H9 (cell line): ENCODE measurements at regions not wholly inside any gene's neighbourhood (a gene's known extent, or its start where the extent isn't known, plus 50 kb on each side); places are given as distances from the start of the nearest gene placed in this dataset.

Source experiments
- DNase-seq: peaks from one replicate; pipeline ENCODE4 v3.0.0-alpha.2; 2017
- H2AFZ ChIP-seq: one replicate; pipeline ENCODE4 v1.6.1; 2013; ENCODE audit warnings: mild to moderate bottlenecking, low read length, control low read depth, moderate library complexity
- H2AK5ac ChIP-seq: 2 replicates; pipeline ENCODE4 v1.6.1; 2013; ENCODE audit warnings: low read length, control low read depth, mixed read lengths; ENCODE audit not compliant: insufficient read length
- H2BK120ac ChIP-seq: one replicate; pipeline ENCODE4 v1.6.1; 2013; ENCODE audit warnings: low read depth, mild to moderate bottlenecking, low read length, control low read depth, inconsistent platforms; ENCODE audit not compliant: poor library complexity, severe bottlenecking
- H2BK12ac ChIP-seq: 2 replicates; pipeline ENCODE4 v1.6.1; 2013; ENCODE audit warnings: low read length, control low read depth, mixed read lengths, low read depth; ENCODE audit not compliant: insufficient read length
- H2BK15ac ChIP-seq: 2 replicates; pipeline ENCODE4 v1.6.1; 2013; ENCODE audit warnings: low read depth, low read length, control low read depth
- H2BK20ac ChIP-seq: one replicate; pipeline ENCODE4 v1.6.1; 2013; ENCODE audit warnings: low read depth, mild to moderate bottlenecking, low read length, control low read depth, inconsistent platforms; ENCODE audit not compliant: poor library complexity, severe bottlenecking
- H2BK5ac ChIP-seq: 2 replicates; pipeline ENCODE4 v1.6.1; 2013; ENCODE audit warnings: low read length, control low read depth, mixed read lengths; ENCODE audit not compliant: insufficient read length
- H3K14ac ChIP-seq: 2 replicates; pipeline ENCODE4 v1.6.1; 2013; ENCODE audit warnings: low read length, control low read depth; ENCODE audit not compliant: insufficient read depth
- H3K18ac ChIP-seq: 2 replicates; pipeline ENCODE4 v1.6.1; 2013; ENCODE audit warnings: low read depth, mild to moderate bottlenecking, mixed read lengths, low read length, control low read depth; ENCODE audit not compliant: insufficient read length
- H3K23ac ChIP-seq: 2 replicates; pipeline ENCODE4 v1.6.1; 2013; ENCODE audit warnings: low read length, control low read depth, mixed read lengths, low read depth; ENCODE audit not compliant: insufficient read length
- H3K23me2 ChIP-seq: 2 replicates; pipeline ENCODE4 v1.6.1; 2013; ENCODE audit warnings: low read depth, mild to moderate bottlenecking, mixed read lengths, low read length, control low read depth; ENCODE audit not compliant: insufficient read length, poor library complexity, severe bottlenecking
- H3K27ac ChIP-seq: 2 replicates; pipeline ENCODE4 v1.5.1; 2013; ENCODE audit warnings: low read length, control low read depth, mixed read lengths, low read depth; ENCODE audit not compliant: insufficient read length
- H3K27me3 ChIP-seq: 2 replicates; pipeline ENCODE4 v1.6.1; 2013; ENCODE audit warnings: low read length, control low read depth, inconsistent platforms; ENCODE audit not compliant: insufficient read depth
- H3K4ac ChIP-seq: 2 replicates; pipeline ENCODE4 v1.6.1; 2013; ENCODE audit warnings: low read depth, mild to moderate bottlenecking, control low read depth, inconsistent platforms, low read length, moderate library complexity
- H3K4me1 ChIP-seq: 2 replicates; pipeline ENCODE4 v1.6.1; 2013; ENCODE audit warnings: low read length, control low read depth, inconsistent platforms; ENCODE audit not compliant: insufficient read depth
- H3K4me2 ChIP-seq: 2 replicates; pipeline ENCODE4 v1.6.1; 2013; ENCODE audit warnings: low read length, control low read depth, mixed read lengths; ENCODE audit not compliant: insufficient read length, insufficient read depth
- H3K56ac ChIP-seq: 2 replicates; pipeline ENCODE4 v1.6.1; 2013; ENCODE audit warnings: low read depth, mild to moderate bottlenecking, mixed read lengths, low read length, control low read depth; ENCODE audit not compliant: insufficient read length
- H3K79me1 ChIP-seq: 2 replicates; pipeline ENCODE4 v1.6.1; 2013; ENCODE audit warnings: low read depth, mild to moderate bottlenecking, moderate library complexity, low read length, control low read depth, inconsistent platforms; ENCODE audit not compliant: insufficient read depth, poor library complexity, severe bottlenecking
- H3K79me2 ChIP-seq: 2 replicates; pipeline ENCODE4 v1.6.1; 2013; ENCODE audit warnings: low read length, control low read depth, inconsistent platforms; ENCODE audit not compliant: insufficient read depth
- H3K9ac ChIP-seq: 2 replicates; pipeline ENCODE4 v1.6.1; 2013; ENCODE audit warnings: low read length, control low read depth, mixed read lengths; ENCODE audit not compliant: insufficient read length; ENCODE audit errors: extremely low read depth
- H3K9me3 ChIP-seq: one replicate; pipeline ENCODE4 v1.6.1; 2013; ENCODE audit warnings: low read depth, low read length, inconsistent platforms; ENCODE audit not compliant: control insufficient read depth
- H3T11ph ChIP-seq: one replicate; pipeline ENCODE4 v1.6.1; 2013; ENCODE audit warnings: mild to moderate bottlenecking, low read length, control low read depth, inconsistent platforms
- H4K20me1 ChIP-seq: one replicate; pipeline ENCODE4 v1.6.1; 2013; ENCODE audit not compliant: control insufficient read depth, insufficient read length, insufficient read depth
- H4K5ac ChIP-seq: 2 replicates; pipeline ENCODE4 v1.6.1; 2013; ENCODE audit warnings: low read depth, mild to moderate bottlenecking, mixed read lengths, low read length, control low read depth; ENCODE audit not compliant: insufficient read length
- H4K8ac ChIP-seq: replicated peaks from 2 replicates; pipeline ENCODE4 v1.6.1; 2013; ENCODE audit warnings: low read length, control low read depth, mixed read lengths, low read depth; ENCODE audit not compliant: insufficient read length
- H4K91ac ChIP-seq: 2 replicates; pipeline ENCODE4 v1.6.1; 2013; ENCODE audit warnings: low read depth, mild to moderate bottlenecking, moderate library complexity, mixed read lengths, low read length, control low read depth; ENCODE audit not compliant: insufficient read length
- H3K27ac Mint-ChIP-seq, 3 experiments: 2 replicates in 2 of 3; 3 replicates in 1 of 3; pipeline ENCODE4 v1.8.0; 2020 to 2021; ENCODE audit warnings: mixed read lengths in 3 of 3, mild to moderate bottlenecking in 1 of 3, moderate library complexity in 1 of 3
- H3K27me3 Mint-ChIP-seq: 2 replicates; pipeline ENCODE4 v1.8.0; 2021; ENCODE audit warnings: low read depth, mild to moderate bottlenecking, moderate library complexity, mixed read lengths
- H3K36me3 Mint-ChIP-seq, 3 experiments: 2 replicates in 2 of 3; 3 replicates in 1 of 3; pipeline ENCODE4 v1.8.0; 2020 to 2021; ENCODE audit warnings: low read depth in 3 of 3, mixed read lengths in 3 of 3; ENCODE audit not compliant: insufficient read depth in 1 of 3
- H3K4me1 Mint-ChIP-seq, 2 experiments: 2 replicates each; pipeline ENCODE4 v1.8.0; 2020; ENCODE audit warnings: mixed read lengths in 2 of 2
- H3K4me3 Mint-ChIP-seq, 2 experiments: 2 replicates in 1 of 2; 3 replicates in 1 of 2; pipeline ENCODE4 v1.8.0; 2020 to 2021; ENCODE audit warnings: mild to moderate bottlenecking in 2 of 2, mixed read lengths in 2 of 2, moderate library complexity in 1 of 2
- H3K9me3 Mint-ChIP-seq, 2 experiments: 2 replicates in 1 of 2; 3 replicates in 1 of 2; pipeline ENCODE4 v1.8.0; 2020; ENCODE audit warnings: mild to moderate bottlenecking in 2 of 2, mixed read lengths in 2 of 2, moderate library complexity in 1 of 2
- WGBS: extraction: QIAGEN DNeasy Blood & Tissue Kit; methylation state at CpG from one replicate; pipeline ENCODE4 v1.1.7; 2013; ENCODE audit warnings: missing lambda C conversion rate, low lambda C conversion rate, mixed read lengths; ENCODE audit not compliant: insufficient read length; ENCODE audit errors: extremely low coverage; 5-methylcytosine and 5-hydroxymethylcytosine counted together
- TF ChIP-seq, protein P1 (sequence below): fragments of 200-600 bp; sonication (generic); conservative IDR thresholded peaks from 3 replicates; pipeline ENCODE4 v1.8.0; 2021; ENCODE audit warnings: antibody characterized with exemption, mild to moderate bottlenecking

DNA sequence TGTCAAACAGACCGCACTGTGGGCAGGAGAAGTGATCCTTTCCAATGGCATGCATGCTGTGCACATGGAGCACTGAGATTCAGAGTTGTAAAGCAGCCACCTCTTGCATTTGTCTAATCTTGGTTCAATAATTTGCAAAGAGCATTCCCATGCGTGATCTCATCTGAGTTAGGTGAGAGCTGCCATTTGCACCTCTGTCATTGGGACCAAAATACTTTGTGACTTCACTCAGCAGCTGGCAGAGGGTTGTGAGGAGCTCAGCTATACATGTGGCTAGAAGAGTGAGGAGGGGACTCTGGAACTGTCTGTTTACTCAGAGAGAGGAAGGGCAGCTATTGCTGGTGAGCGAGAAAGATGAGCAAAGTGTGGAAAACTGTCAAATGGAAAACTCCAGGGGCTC is 265.1 kb upstream of the TNP1 start:
- Histone ChIP-seq H3K23ac (no peak overlapping the region), H3K9ac (no peak overlapping the region), H3K9me3 (no peaks in the 10 kb centered on the region), H3K79me2 (no peaks in the 10 kb centered on the region), H4K20me1 (no peaks in the 10 kb centered on the region), H4K8ac (no peak overlapping the region), H3K23me2 (no peaks in the 10 kb centered on the region), H3K79me1 (no peaks in the 10 kb centered on the region), H4K91ac (no peak overlapping the region), H4K5ac (no peak overlapping the region), H3K4me1 (no peaks in the 10 kb centered on the region), H3K14ac (no peak overlapping the region), H2BK20ac (no peak overlapping the region), H2BK120ac (no peak overlapping the region), H3K27ac (no peak overlapping the region), H2AFZ (no peak overlapping the region), H2AK5ac (no peak overlapping the region), H2BK5ac (no peak overlapping the region), H2BK15ac (no peak overlapping the region), H3K27me3 (no peaks in the 10 kb centered on the region), H3K56ac (no peak overlapping the region), H3K18ac (no peak overlapping the region), H3K4me2 (no peak overlapping the region), H3K4ac (no peak overlapping the region), H2BK12ac (no peak overlapping the region), H3T11ph (no peak overlapping the region)
- Mint-ChIP-seq H3K9me3 (no peaks in the 10 kb centered on the region), H3K36me3 (no peaks in the 10 kb centered on the region), H3K4me3 (no peak overlapping the region), H3K27me3 (peaks cover 15% of the 10 kb centered on the region), H3K4me1 (no peaks in the 10 kb centered on the region), H3K27ac (no peak overlapping the region)
- TF ChIP-seq, protein P1, sequence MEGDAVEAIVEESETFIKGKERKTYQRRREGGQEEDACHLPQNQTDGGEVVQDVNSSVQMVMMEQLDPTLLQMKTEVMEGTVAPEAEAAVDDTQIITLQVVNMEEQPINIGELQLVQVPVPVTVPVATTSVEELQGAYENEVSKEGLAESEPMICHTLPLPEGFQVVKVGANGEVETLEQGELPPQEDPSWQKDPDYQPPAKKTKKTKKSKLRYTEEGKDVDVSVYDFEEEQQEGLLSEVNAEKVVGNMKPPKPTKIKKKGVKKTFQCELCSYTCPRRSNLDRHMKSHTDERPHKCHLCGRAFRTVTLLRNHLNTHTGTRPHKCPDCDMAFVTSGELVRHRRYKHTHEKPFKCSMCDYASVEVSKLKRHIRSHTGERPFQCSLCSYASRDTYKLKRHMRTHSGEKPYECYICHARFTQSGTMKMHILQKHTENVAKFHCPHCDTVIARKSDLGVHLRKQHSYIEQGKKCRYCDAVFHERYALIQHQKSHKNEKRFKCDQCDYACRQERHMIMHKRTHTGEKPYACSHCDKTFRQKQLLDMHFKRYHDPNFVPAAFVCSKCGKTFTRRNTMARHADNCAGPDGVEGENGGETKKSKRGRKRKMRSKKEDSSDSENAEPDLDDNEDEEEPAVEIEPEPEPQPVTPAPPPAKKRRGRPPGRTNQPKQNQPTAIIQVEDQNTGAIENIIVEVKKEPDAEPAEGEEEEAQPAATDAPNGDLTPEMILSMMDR: no peak
- no peak for DNase-seq
- WGBS: no CpG with 5 or more reads among the region's 3 CpGs
